ENCODE measurements at regions not wholly inside any gene's neighbourhood (a gene's known extent, or its start where the extent isn't known, plus 50 kb on each side); places are given as distances from the start of the nearest gene placed in this dataset.

DNA sequence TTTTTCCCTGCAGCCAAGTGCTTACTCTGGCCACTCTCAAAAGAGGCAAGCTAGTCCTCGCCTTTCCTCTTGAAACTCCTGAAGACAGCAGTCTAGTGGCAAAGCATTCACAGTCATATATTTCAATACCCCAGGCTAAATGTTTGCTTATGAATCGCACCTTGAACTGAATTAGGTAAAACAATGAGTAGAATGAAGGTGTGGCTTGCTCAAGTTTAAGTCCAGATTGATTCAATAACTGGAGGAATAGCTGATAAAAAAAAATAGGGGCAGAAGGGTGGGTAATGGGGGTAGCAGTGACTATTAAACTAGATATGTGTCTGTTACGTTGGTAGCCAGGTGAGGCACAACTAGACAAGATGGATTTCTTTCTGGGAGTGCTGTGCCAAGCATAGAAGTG is 88.2 kb upstream of the EPB41L3 start:
- DNase-seq: no peak

DNA sequence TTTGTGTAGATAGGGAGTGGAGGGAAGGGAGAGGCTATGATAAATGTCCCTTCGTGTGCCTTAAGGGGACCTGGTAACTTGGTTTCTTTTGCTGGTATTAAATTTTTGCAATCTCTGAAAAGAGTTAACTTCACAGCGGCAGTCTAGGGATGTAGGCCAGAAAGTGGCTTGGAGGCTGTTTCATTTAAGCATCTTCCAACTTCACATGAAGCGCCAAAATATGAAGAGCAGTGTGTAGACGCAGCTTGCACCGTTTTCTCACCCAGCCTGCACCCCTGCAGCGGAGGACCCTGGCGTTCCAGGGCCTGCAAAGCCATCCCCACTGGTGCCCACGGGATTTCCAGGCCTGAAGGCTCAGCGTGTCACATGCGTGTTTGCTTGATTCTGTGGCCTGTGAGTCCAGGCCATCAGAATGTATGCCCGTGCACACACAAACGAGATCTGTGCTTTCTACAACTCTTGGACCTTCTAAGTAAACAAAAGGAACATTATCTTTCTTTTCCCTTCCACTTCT is 87.2 kb upstream of the EPB41L3 start:
- no peak for DNase-seq

- peak; percentile 85 for DNase-seq
These were observed 86.5 kb upstream of the EPB41L3 start for GRCh38 chr18:5630057-5630899.

GRCh38 chr18:5628512-5629255 is 84.9 kb upstream of the EPB41L3 start:
- peak; percentile 41 for DNase-seq

- peak; percentile 14 for DNase-seq
These were observed 84.1 kb upstream of the EPB41L3 start for GRCh38 chr18:5627776-5628511.

DNA sequence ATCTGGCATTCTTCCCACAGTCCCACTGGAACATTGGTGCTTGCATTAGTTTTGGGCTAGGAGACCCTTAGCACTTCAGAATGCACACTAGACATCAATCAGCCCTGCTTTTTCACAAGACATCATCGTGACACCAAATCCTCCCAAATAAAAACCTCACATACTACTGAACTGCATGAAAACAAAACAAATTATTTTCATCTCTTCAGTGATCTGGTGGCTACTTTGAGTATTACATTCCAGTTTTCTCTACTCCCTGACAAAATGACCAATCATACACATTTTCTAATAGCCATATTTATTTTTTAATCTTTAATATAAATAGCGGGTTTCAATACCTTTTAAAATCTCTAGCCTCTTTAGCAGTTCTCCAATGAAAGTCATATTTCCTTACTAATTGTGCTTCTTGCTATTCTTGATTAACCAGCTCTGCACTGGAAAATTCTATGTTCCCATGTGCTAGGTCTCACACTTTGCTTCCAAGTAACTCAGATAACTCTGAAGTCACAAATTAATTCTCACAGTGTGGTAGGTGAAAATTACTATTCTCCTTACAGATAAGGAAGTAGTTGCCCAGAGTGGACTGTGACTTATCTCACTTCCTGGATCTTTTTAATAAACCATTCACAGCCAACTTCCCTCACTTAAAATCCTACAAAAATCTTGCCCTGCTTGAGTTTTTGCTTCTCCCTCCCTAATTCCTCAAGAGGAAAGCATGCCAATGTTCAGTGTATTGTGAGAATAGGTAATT is 82.5 kb upstream of the EPB41L3 start:
- no peak for DNase-seq

DNA sequence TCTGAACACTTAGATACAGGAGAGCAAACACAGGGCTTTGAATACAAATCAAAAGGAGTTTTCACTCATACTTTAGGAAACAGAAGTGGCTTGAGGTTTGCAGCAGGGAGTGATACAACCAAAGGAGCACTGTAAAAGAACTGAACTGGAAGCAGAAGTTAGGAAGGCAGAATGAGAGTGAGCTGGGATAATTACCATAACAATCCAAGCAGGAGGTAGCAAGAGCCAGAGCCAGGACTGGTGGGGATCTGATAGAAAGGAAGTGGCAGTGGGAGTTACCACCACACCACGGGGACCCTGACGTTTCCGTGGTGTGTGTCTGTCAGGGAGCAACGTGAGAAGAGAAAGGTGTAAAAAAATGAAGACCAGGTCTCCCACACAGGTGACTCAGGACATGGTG is 81.3 kb upstream of the EPB41L3 start:
- DNase-seq: no peak

- DNase-seq: no peak
These were observed 79.1 kb upstream of the EPB41L3 start for GRCh38 chr18:5622905-5623304.

GRCh38 chr18:5620289-5620688 is 76.5 kb upstream of the EPB41L3 start:
- DNase-seq: no peak

DNA sequence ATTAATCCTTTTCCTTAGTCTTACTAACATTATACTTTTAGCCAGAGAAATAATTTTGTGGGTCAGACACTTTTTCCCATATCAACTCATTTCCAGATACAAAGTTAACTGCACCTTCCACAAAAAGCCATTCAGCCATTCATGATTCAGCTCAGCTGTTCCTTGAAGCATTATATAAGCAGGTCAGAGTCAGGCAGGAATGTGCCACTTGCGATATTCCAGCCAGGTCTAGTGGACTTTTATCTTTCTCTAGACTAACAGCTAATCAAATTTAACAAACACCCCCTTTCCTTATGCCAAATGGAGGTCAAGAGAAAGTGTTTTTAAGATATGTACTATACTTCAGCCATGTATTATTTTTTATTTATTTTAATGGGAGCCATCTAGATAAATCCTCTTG is 75.6 kb upstream of the EPB41L3 start:
- no peak for DNase-seq

DNA sequence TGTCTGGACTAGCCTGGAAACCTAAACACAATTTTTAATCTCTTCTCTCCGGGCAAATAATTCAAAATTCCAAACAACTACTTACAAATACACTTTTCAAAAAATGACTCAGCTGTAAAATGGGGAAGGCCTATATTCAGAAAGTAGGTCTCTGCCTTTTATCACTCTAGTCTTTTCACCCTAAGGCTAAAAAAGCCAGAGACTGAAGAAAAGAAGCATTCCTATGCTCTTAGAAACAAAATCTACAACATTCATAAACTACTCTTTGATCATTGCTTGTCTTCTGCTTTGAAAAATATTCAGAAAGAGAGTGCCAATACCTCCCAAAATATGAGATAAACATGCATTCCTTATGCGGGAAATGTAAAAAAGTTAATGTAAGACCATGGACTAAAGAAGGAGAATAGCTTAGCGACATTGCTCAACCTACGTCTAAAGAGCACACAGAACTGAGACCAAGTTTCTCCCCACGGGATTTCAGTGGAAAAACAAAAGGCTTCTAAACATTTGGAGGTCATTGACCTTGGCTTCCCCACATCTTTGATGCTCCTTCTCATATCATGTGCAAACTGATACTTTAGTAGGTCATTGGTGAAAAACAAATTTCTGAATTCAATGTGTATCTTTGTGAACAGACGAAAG is 74.4 kb upstream of the EPB41L3 start:
- DNase-seq: no peak

DNA sequence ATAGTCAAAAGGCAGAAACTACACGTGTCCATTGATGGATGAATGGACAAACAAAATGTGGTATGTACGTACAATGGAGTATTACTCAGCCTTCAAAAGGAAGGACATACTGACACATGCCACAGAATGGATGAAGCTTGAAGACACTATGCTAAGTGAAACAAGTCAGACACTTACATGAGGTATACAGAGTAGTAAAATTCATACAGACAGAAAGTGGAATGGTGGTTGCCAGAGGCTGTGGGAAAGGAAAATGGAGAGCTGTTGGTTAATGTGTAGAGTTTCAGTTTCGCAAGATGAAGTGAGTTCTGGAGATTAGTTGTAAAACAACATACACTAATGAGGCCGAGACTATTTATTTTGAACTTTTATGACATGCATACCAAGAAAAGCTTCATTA is 67.4 kb upstream of the EPB41L3 start:
- DNase-seq: no peak

DNA sequence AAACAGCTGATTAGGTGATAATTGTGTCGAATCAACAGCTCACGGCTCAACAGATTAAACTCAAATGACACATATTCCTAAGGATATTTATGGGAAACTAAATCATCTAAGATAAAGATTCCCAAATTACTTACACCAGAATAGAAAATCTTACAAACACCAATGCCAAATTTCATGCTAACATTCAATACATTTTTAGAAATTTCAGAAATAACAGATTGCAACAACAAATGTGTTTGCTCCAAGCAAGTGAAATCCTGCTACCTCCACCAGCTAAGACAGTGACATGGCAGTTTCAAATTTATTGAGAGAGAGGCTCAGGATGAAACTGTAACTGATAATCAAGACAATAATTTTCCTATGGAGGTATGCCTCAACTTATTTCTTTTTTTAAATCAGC is 65.0 kb upstream of the EPB41L3 start:
- DNase-seq: no peak

DNA sequence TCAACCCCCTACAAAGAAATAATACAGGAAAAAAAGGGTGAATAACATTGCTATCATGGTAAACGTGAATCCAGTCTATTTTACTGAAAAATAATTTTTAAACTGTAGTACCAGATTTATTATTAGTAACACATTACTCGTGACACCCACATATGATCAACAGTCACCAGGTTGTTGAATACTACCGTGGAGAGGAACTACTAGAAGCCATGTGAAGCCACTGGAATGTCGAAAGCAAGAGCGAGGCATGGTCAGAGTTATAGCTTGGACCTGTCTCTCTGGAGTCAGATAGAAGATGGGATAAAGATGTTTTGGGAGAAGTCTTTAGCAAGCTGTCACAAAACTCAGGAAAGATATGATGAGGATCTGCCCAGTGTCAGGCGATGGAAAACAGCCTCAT is 63.2 kb upstream of the EPB41L3 start:
- no peak for DNase-seq

DNA sequence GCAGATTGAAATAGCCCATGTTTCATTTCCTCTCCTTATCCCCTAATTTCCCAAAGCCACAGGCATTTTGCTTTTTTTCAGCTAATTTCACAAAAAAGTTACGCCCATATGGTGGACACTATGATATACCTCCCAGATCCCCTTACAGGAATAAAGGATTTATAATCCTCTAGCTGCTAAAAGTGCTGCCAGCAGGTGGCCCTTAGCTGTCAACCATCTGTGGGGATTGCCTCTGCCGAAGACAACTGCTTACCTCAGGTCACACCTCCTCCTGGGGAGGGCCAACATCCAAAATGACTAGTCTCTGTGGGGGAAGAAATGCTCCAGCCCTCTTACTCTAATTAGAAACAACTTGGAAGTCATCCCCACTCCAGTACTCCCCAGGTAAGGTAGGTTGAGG is 61.0 kb upstream of the EPB41L3 start:
- peak; percentile 13 for DNase-seq

DNA sequence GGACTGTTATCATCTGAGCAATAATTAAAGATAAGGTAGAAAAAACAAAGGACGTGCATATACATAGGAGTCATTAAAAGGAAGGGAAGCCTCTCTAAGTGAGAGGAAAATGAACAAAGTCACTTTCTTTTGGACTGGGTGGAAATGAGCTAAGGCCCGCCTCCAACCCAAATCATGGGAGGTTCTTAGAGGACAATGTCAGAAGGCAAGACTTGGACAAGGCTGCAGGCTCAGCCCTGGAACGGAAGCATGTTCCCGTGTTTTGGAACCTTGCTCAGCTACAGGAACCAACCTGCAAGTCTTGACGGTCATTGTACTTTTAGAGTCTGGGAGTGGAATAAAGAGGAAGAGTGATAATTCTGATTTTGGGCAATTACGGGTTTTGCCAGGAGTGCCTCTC is 59.4 kb upstream of the EPB41L3 start:
- no peak for DNase-seq

DNA sequence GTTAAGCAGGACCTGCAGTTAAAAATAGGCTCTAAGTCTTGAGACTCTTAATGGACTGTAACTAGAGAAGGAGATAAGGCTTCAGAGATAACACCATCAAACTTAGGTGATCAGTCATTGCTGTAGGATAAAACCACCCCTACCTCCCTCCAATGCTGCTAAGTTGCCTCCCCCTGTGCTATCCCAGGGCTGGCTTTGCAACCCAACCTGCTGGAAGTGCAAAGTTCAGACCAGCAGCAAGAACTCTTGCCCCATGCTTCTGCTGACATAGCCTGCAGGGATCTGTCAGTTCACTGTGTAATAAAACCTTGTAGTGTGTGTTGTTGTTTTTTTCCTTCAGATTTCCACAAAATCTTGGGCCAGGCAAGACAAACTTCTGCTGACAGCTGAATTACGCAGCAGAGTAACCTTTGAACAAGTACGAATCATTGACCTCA is 57.4 kb upstream of the EPB41L3 start:
- DNase-seq: no peak

- DNase-seq: peak; percentile 63
These were observed 56.7 kb upstream of the EPB41L3 start for GRCh38 chr18:5600378-5601071.

DNA sequence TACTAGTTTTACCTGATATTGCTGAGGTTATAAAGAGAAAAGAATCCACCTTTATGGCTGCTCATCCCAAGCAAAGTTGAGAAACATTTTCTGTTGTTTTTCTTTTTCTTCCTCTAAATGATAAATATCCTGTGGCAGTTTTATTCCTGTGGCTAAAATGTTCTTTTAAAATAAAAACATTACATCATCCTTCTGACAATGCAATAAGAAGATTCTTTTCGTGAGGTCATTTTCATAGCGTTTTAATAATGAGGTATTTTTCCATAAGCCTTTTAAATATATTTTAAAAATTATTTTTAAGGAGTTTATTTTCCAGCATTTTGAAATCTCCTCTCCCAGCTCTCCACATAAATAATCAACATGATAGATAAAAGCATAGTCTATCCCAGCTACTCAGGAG is 52.8 kb upstream of the EPB41L3 start:
- DNase-seq: no peak

Measured in NCI-H2171 treated with DMSO at 0.1 percent for 48 hours (cell line).